HK-2 (cell line): ENCODE measurements at regions not wholly inside any gene's neighbourhood (a gene's known extent, or its start where the extent isn't known, plus 50 kb on each side); places are given as distances from the start of the nearest gene placed in this dataset.
A peak's percentile ranks its signal among the peaks of the same experiment; 100 is the strongest.

ENCODE experiments used
- DNase-seq: peaks from one replicate; pipeline ENCODE4 v3.0.0-alpha.2; 2018; ENCODE audit not compliant: unreplicated experiment

DNA sequence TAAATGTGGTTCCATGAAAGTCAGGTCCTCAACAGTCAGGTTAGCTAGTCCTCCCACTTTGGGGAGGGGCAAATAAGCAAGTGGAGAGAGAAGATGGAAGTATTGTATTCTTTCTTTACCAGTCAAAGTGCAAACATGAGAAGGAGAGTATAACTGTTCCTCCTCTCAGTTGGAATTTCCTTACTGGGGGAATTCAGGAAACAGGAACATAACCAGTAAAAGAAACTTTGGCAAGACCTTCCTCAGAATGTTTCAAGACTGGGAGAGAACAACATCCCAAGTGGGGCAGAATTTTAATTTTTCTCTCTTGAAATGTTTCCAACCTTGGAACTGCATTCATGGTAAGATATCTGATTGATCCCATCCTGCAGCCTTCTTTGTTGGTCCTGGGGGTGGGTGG lies 552.4 kb upstream of the TNP1 start:
- DNase-seq: no peak

DNA sequence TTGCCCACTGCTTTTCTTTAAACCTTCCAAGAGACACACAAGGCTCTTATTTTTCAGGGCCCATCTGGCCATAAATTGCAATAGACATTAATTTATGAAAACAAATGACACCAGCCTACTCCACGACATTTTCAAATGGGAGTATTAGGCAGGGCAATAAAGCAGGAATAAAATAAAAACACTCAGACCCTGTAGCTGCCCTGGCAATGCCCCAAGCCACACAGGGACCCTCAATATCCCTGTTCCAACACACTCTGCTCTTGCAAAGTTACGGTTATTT lies 550.8 kb upstream of the TNP1 start:
- DNase-seq: no peak

DNA sequence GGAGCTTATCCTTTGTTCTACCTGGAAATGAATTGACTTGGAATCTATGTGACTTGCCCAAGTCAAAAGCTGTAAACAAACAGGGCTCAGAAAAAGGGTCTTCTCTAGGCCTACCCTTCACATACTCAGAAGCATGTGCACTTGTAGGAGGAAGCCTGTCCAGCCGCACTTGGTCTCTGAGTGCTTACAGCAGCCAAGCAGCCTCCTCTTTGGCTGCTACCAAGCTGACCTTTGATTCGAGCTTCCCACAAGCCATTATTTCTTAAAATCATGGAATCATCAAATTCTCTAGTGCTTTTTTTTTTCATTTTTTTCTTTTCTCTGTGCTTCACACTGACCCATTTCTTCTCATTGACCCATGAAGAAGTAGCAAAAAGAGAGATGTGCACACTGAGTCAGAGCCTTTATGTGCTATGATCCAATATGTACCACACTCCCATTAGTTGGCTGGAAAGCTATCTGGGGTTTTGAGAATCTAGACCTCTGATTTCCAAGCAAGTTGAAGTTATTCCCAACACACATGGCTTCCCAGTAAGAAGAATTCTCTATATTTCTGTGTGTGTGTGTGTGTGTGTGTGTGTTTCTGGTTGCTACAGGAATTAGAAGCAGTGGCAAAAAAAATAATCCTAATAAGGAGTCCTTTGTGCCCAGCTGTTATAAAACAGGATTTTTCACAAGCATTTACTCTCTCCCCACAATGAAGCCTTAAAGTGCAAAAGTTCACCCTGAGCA lies 550.3 kb upstream of the TNP1 start:
- no peak for DNase-seq

DNA sequence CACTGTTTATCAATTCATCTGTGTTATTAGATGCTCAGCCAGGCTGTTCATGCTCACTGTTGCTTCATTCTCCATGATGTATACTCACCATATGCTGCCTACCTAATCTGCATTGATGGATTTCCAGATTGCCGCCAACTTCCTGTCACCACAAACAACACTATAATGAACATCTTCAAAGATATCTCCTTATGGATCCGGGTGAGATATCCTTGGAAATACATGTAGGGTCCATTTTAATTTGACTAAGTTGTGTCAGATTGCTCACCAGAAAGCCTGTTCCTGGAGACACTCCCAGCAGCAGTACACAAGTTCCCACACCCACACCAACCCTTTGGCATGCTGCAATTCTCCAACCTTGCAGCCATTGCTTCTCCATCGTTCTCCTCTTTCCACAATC lies 547.5 kb upstream of the TNP1 start:
- DNase-seq: no peak

DNA sequence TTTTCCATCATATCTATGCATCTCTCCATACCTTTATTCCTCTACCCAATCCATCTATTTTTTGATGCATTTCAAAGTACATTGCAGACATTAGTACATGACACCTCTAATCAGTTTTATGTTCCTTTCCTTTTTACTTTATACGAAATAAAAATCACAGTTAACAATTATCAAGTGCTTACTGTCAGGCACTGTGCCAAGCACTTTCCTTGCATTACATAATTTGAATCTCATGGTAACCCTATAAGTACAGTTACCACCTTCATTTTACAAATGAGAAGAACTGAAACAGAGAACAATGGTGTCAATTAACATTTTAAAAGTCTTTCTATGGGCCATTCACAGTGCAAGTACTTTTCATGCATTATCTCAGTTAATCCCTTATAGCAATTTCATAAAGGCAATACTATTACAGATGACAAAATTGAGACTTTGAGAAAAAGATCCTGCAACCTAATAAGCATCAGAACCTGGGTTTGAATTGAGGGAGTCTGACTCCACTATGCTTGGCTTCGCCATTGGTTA lies 544.4 kb upstream of the TNP1 start:
- no peak for DNase-seq

DNA sequence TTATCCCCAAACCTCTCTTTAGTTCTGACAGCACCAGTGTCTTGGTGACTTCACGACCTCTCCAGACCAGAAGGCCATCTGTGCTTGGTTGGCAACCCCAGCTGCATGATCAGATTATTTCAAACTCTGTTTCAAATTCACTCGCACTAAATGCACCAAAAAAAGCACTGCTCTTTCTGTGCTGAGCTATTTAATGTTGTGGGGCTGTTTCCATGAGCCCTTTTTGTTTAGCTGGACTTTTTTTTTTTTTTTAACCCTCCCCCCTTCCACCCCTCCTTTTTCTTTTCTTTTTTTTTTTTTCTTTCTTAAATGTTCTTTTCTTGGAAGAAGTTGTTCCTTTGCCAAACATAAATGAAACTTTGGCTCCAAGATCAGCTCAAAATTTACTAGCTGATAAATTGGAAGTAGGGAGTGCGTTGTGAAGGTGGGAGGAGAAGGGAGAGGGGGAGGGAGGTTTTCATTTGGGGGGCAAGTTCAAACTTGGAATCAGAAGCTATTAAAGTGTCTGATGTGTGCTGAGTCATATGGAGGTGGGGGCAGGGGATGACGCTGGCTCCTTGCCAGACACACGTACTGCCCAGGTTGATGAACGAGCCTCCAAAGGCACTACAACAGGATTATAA lies 543.0 kb upstream of the TNP1 start:
- DNase-seq: peak; percentile 17

DNA sequence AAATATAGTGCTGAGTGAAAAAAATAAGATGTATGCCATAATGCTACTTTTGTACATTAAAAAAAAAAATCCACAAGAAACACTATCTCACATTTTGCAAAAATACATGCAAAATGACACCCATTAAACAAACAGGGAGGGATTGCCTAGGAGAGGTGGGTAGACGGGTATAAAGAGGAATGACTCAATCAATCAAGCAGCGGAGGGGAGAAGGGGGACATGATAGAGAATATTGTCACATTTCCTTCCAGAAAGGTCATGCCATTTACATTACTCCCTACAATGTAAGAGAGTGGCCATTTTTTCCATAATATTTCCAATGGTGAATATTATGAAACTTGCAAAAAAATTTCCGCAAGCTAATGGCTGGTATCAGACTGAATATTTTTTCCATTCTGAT lies 542.3 kb upstream of the TNP1 start:
- DNase-seq: no peak

DNA sequence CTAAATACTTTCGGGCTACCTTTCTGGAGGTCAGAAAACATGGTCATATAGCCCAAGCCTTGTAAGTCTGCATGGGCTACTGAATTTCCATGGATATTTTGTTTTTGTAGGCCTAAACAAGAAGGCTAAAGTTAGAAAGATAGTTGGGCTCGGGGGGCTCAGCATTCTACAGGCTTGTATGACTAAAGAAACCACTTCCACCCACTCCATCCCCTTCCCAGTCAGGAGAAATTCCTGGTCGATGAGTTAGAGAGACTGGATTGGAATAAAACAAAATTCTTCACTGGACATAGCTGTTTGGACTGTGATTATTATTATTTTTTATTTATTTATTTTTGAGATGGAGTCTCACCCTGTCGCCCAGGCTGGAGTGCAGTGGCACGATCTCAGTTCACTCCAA lies 539.4 kb upstream of the TNP1 start:
- DNase-seq: no peak

DNA sequence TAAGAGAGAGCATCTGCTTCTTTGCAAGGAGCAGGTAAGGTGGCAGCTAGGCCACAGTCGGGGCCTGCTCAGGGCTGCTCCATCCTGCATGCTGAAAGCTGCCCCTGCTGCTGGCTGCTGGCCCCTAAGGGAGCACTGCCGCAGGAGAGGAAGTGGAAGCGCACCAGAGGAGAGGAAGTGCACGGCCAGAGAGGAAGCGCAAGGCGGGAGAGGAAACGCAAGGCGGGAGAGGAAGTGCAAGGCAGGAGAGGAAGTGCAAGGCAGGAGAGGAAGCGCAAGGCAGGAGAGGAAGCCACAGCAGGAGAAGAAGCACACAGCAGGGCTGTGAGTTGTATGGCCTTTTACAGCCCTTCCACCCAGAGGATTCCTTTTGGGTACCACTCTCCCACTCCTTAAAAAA lies 539.0 kb upstream of the TNP1 start:
- DNase-seq: no peak

DNA sequence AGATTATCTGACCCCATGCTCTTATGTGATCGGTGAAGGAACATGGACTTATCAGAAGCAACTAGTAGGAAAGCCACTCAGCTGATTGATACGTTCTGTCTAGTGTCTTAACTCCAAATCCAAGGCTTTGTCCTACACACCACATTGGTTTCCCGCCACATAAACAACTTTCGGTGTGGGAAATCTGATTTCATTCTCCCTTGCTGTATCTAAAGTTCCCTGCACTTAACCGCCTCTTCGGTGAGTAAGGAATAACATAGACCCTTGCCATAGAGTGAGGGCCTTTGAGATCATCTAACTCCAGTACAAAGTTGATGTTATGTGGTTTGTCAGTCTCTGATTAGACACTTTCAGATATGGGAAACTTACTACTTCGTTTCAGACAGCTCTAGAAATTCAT lies 538.2 kb upstream of the TNP1 start:
- DNase-seq: no peak

DNA sequence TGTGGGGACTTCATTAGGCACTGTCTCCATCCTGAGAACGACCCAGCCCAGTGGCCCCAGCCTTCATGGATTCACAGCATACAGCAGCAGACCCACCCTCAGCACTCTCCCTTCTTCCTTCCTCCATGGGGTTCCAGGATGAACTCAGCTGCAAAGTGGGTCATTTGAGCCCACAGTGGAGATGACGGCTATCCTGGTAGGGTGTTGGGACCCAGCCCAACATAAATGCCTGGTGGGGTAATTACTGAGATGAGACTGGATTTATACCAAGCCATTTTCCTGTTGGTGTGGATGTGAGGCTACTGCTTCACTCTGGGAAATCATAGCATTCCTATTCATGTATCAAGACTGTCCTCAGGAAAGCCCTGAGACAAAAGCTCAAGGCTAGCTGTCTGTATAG lies 536.7 kb upstream of the TNP1 start:
- DNase-seq: no peak

DNA sequence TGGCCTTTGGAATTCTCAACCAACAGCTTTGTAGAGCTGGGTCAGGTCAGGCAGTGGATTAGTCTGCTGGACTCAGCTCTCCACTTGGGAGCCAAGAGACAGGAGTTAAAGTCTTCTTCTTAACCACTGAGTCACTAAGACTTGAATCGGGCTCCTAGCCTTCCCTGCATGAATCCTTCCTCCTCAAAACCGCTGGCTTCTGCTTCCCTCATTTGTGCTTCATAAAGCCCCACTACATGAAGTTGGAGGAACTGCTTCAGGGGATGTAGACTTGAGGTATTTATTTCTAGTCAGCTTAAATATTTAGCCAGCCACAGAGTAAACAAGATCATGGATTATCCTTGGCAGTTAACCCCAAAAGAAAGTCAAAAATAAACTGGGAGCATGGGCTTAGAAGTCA lies 536.3 kb upstream of the TNP1 start:
- no peak for DNase-seq

DNA sequence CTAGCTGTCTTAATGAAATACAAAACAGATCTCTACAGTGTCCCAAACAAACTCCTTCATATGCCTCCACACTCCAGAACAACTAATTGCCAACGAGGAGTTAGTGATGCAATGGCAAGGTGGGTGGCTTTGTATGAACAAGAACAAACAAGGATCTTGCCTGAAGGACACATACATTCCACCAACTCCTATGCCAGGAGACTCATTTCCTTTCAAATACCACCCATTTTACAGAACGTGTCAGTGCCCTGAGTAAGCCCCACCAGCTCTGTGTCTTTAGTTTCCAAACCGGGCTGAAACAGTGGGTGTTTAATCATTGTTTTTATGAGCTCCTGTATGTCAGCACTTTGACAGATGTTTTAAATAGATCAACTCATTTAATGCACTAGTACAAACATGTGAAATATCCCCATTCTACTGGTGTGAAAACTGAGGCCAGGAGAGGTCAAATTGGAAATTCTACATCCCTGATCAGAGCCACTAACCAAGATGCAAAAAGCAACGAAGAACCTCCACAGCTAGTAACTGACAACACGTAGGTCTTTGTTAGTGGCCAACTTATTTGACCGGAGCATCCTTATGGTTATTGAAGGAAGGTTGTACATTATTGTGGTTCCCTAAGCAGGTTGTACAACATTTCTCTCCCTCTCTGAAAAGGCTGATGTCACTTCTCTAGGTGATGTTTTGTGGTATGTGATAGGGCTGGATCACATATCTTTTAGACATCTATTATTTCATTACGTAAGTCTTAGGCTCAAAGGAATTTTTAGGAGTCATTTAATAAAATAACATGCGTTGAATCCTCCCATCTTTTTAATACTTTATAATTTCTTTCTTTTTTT lies 534.9 kb upstream of the TNP1 start:
- DNase-seq: no peak

DNA sequence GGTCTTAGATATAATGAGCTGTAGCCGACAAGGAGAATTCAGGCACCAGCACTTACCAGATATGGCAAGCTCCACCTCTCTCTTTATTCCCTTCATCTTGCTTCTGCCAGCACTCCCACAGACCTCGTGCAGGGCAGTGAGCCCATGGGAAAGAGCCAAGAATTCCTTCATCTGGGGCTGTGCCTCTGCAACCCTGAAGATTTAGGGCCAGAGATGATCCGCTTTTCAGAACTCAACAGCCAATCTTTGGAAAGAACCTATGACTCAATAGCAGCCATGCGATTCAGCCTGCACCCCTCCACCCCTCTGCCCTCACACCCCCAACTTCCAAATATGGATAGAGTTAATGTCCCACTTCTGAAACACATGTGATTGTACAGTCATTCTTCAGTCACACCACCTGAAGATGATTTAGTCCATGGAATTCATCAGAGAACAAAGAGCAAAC lies 533.7 kb upstream of the TNP1 start:
- DNase-seq: peak; percentile 63

DNA sequence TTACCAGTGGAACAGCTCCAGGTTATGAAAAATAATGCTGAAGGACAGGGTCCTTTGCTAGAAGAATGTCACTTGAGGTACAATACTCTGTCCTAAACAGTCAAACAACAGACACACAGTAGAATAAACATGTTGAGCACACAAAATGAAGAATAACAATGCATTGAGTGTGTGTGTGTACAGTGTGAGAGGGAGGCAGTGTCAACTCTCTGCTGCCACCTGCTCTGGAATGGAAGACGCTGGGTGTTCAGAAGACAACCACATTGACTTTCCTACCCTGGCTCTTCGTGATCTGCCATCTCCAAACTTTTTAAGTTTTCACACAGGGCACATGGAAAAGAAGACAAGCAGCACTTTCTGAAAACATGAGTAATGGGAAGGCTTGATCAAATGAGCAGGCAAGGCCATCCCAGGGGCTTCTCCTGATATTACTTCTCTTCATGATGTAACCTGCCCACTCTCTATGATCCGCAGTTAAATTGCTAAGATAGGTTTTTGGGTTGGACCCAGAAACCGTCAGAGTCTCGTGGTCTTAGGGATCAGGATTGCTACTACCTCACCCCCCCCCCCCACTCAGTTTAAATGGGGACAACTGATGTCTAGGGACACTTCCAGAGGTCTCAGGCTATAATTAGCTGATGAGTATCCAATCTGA lies 533.2 kb upstream of the TNP1 start:
- DNase-seq: no peak

DNA sequence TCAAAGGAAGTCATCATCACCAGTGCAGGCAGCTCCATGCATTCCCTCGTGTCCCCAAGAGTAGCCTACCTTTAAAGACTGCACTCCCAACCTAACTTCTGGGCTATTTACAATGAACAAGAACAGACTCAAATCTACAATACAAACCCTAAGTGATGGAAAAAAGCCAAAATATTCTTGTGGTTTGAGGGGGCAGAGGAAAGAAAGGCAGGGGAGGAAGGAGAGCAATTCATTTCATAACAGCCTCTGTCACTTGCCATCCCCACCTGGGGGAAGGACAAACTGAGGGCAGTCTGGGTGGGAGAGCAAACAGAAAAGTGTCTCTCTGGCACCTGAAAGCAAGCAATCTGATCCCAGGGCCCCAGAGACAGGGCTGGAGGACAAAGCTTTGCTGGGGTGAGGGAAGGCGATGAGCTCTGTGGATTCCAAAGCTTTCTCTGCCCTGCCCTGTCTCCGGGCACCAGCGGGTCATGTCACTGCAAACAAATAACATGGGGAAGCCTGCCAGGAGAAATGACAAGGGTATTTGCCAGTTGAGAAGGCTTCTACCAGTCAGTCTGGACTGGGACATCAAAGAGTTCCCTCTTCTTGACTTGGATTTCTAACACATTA lies 528.0 kb upstream of the TNP1 start:
- DNase-seq: no peak

DNA sequence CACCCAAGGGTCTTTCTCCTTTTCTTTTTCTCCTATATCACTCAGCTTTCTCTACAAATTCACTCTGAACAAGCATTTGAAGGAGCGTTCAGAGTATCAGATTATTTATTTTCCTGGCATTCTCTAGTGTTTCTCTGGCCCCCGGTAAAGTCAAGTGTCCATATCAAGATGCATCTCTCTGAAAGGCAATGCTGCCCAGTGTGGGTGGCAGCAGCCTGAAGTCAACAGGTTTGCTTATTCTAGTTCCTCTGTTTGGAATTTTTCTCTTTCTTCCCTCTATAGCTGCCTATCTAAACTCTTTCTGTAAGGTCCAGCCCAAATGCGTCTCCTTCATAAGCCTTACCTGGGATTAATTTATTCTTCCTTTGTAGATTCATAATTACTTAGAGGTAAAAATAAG lies 526.2 kb upstream of the TNP1 start:
- DNase-seq: no peak

DNA sequence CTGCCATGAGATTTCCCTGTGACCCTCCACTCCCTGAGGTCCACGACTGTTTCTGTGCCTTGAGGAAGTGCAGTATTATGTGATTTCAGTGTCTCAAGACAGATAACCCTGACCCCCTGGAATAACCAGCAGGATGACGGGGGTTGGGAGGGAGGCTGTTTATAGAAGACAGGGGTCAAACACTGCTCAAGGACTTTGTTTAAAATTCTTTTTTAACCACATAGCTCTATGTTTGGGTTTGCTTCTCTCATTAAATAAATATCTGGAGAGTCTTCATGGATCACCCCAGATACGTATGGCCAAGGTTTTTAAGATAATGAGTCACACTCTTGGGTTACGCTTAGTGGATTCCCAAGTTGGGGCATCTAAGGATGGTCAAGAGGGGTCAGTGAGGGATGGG lies 523.8 kb upstream of the TNP1 start:
- no peak for DNase-seq

DNA sequence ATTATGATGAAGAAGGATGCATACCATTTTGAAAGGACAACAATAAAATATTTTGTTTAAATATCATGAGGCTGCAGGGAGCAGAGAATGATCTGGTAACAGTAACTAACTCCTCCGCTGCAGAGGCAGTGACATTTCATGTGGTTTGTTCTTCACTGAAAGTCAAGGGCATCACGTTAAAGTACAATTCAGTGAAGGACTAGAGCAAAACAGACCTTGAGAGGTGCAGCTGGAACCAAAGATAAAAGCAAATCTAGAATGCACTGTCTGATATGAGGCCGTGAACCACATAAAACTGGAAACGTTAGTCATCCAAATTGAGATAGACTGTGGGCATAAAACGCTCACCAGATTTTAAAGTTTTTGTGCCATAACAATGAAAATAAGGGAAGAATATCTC lies 522.9 kb upstream of the TNP1 start:
- DNase-seq: no peak

DNA sequence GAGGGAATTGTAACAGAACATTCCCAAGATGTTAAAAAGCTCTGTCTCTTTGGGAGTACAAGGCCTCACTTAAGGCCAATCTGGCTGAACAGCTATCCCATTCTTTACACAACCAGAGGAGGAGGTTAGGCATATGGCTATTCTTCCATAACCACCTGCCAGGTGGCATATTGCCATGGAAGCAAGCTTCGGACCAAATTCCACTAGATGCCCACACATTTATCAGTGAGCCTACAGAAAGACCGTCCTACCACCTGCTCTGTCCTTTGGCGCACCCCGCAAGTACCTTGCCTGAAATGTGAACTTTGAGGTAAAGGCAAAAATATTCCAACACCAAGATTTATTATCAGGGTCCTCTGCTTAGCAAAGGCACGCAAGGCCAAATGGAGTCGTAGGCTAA lies 519.9 kb upstream of the TNP1 start:
- DNase-seq: no peak

DNA sequence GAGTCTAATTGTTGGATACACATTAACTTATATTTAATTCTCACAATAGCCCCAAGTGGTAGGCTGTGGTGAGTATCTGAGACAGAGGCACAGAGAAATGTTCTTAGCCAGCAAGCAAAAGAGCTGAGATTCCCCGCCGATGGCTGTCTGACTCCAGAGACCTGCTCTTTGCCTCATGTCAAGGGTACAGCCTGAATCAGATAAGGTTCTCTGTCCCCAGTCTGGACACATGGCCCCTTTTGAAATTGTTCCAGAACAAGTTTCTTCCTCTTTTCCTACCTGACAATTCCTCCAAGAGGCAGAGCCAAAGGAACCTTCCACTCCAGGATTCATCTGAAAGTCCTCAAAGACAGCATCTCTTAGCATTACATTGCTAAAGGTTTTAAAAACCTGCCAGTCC lies 512.9 kb upstream of the TNP1 start:
- no peak for DNase-seq

DNA sequence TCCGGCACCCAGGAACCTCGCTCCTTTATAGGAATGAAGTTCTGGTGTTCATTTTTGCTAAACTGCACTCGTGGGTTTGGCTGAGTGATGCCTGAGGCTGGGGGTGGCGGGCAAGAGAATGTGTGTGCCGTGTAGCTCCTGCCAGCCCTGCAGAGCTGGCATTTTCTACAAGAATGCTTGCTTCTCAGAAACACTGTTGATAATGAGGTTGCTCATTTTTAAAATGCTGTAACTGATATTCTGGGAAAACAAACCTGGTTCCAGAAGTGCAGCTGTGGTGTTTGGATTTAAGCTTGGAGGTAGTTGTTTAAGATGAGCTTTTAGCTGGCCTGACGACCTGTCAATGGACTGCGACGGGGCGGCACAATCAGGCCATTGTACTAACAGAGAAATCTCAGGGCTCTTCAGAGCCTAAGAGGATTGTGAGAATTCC lies 511.9 kb upstream of the TNP1 start:
- DNase-seq: no peak
